SK-N-SH (cell line): ENCODE measurements at regions not wholly inside any gene's neighbourhood (a gene's known extent, or its start where the extent isn't known, plus 50 kb on each side); places are given as distances from the start of the nearest gene placed in this dataset.

Experiments used
- CTCF ChIP-seq: fragments of 200-600 bp; sonication (generic); IDR thresholded peaks from 2 replicates; pipeline ENCODE4 v1.6.1; 2017; ENCODE audit warnings: antibody characterized with exemption, mild to moderate bottlenecking, moderate library complexity
- EZH2phosphoT487 ChIP-seq: fragments of 200-600 bp; sonication (generic); IDR thresholded peaks from 2 replicates; pipeline ENCODE4 v1.6.1; 2017; ENCODE audit warnings: low read depth, mixed run types, mild to moderate bottlenecking, antibody characterized with exemption, moderate library complexity, borderline replicate concordance
- FOXJ3 ChIP-seq: sonication (generic); formaldehyde crosslinking; IDR thresholded peaks from 2 replicates; pipeline ENCODE4 v1.5.1; 2020; ENCODE audit warnings: mild to moderate bottlenecking, missing genetic modification reagents
- REST ChIP-seq: IDR thresholded peaks from 2 replicates; pipeline ENCODE4 v1.6.1; 2012; ENCODE audit warnings: mild to moderate bottlenecking, low read depth, low read length, moderate library complexity
- RFX5 ChIP-seq: IDR thresholded peaks from 2 replicates; pipeline ENCODE4 v1.6.1; 2012; ENCODE audit warnings: mild to moderate bottlenecking, improper control_type of control experiment, low read length
- SIN3A ChIP-seq: IDR thresholded peaks from 2 replicates; pipeline ENCODE4 v1.6.1; 2012; ENCODE audit warnings: low read depth, mild to moderate bottlenecking, low read length, moderate library complexity, borderline replicate concordance
- TF ChIP-seq, protein P1 (sequence below): fragments of 150-350 bp; IDR thresholded peaks from 2 replicates; pipeline ENCODE4 v1.6.1; 2016; ENCODE audit warnings: mild to moderate bottlenecking, low read depth, low read length

DNA sequence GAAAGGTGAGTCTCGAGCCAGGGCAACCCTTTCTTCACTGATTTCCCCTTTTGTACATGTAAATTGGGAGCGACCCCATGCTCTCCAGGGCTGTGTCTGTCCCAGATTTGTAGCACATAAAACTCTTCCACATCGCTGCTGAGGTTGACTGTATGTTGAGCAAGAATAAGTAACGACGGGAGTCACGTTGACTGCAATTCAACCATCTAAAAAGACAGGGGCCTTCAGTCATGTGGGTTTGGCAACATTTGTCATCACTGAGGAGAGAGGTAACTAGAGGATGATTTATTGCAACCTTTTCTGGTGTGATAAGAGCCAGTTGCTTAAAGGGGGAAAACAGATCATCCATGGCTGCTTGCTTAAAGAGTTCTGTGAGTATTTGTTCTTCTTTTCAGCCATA is 159.4 kb upstream of the SULF2 start:
- TF ChIP-seq RFX5 = no peak
- TF ChIP-seq CTCF = no peak
- no peak for TF ChIP-seq SIN3A
- no peak for TF ChIP-seq EZH2phosphoT487
- TF ChIP-seq, protein P1, sequence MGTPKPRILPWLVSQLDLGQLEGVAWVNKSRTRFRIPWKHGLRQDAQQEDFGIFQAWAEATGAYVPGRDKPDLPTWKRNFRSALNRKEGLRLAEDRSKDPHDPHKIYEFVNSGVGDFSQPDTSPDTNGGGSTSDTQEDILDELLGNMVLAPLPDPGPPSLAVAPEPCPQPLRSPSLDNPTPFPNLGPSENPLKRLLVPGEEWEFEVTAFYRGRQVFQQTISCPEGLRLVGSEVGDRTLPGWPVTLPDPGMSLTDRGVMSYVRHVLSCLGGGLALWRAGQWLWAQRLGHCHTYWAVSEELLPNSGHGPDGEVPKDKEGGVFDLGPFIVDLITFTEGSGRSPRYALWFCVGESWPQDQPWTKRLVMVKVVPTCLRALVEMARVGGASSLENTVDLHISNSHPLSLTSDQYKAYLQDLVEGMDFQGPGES = no peak
- TF ChIP-seq REST = no peak
- TF ChIP-seq FOXJ3 = no peak
